ENCODE measurements at regions not wholly inside any gene's neighbourhood (a gene's known extent, or its start where the extent isn't known, plus 50 kb on each side); places are given as distances from the start of the nearest gene placed in this dataset.

GRCh38 chr20:46789339-46790028 lies 80.0 kb downstream of the SLC2A10 start:
- intact Hi-C loops (cut with DNase I) = no loop called here
- H3K27ac ChIP-seq = no peak overlapping the region
- DNase-seq = no peak
- H3K36me3 ChIP-seq = no peaks in the 10 kb centered on the region
- ATAC-seq = no peak
- peaks cover 0 to 33% (median 0%) of the 10 kb centered on the region in 9 donors for H3K27me3 ChIP-seq
- H3K9me3 ChIP-seq = no peaks in the 10 kb centered on the region
- 70 to 75% (median 71%) methylated on average over 13 of the region's 13 CpGs for WGBS, 4 donors
- no peak for TF ChIP-seq POLR2A (IDR thresholded peaks at IDR 0.05)
- TF ChIP-seq CTCF (IDR thresholded peaks at IDR 0.05) = no peak
- H3K4me3 ChIP-seq = no peak overlapping the region
- no peaks in the 10 kb centered on the region for H3K4me1 ChIP-seq

DNA sequence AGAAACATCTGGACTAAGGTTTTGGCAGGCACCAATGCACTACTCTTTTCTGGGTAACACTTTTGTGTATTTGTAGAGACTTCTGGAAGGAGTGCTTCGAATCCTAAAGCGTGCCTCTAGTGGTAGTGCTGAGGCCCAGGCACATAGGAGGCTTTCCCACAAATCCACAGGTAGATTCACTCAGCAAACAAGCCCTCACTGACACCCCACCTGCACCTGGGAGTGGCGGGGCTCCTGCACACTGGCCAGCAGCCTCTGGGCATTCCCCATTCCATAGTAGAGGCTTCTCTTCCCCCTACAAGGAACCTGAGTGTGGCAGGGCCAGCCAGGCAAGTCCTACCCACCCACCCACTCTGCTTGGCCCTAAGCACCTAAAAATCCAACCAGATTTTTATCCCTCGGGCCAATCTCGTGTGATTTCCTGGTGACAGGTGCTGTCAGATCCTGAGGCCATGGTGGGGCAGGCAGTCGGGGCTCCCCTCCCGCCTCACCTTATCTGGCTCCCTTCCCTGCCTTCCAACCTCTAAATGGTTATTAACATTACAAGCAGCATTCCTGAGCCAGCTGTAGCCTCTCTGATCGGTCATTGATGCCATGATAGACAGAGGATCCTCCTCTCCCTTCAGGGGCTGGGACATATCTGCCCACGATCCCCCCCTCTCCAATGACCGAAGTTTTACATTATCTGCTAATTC lies 82.4 kb downstream of the SLC2A10 start:
- no peak overlapping the region for H3K4me3 ChIP-seq
- no peak for TF ChIP-seq CTCF (IDR thresholded peaks at IDR 0.05)
- TF ChIP-seq POLR2A (IDR thresholded peaks at IDR 0.05) = no peak
- intact Hi-C loops (cut with DNase I) = no loop called here
- H3K9me3 ChIP-seq = no peaks in the 10 kb centered on the region
- WGBS, 4 donors = 63 to 71% (median 69%) methylated on average over 10 of the region's 10 CpGs
- H3K36me3 ChIP-seq = no peaks in the 10 kb centered on the region
- DNase-seq = no peak
- no peak overlapping the region for H3K27ac ChIP-seq
- no peak for ATAC-seq
- H3K27me3 ChIP-seq = peaks cover 0 to 30% (median 0%) of the 10 kb centered on the region in 9 donors
- H3K4me1 ChIP-seq = no peaks in the 10 kb centered on the region

- WGBS, 4 donors = 78 to 86% (median 83%) methylated on average over 5 of the region's 5 CpGs
- peaks cover 0 to 51% (median 0%) of the 10 kb centered on the region in 9 donors for H3K27me3 ChIP-seq
Observed at GRCh38 chr20:46797206-46797605, 87.8 kb downstream of the SLC2A10 start.

More at GRCh38 chr20:46797206-46797605, 87.8 kb downstream of the SLC2A10 start:
- H3K4me3 ChIP-seq = no peak overlapping the region
- H3K4me1 ChIP-seq = no peaks in the 10 kb centered on the region
- no peak for TF ChIP-seq CTCF (IDR thresholded peaks at IDR 0.05)
- TF ChIP-seq POLR2A (IDR thresholded peaks at IDR 0.05) = no peak
- ATAC-seq = no peak
- no peaks in the 10 kb centered on the region for H3K9me3 ChIP-seq
- DNase-seq = no peak
- H3K27ac ChIP-seq = no peak overlapping the region
- intact Hi-C loops (cut with DNase I) = no loop called here
- H3K36me3 ChIP-seq = no peaks in the 10 kb centered on the region
